Progenitor cell of endocrine pancreas (in vitro differentiated cells): ENCODE measurements at regions not wholly inside any gene's neighbourhood (a gene's known extent, or its start where the extent isn't known, plus 50 kb on each side); places are given as distances from the start of the nearest gene placed in this dataset.

Experiments used
- DNase-seq: peaks from one replicate; pipeline ENCODE4 v3.0.0; 2021; ENCODE audit warnings: low spot score; ENCODE audit not compliant: unreplicated experiment
- H3K27ac Mint-ChIP-seq: 2 replicates; pipeline ENCODE4 v1.8.0; 2021; ENCODE audit warnings: mild to moderate bottlenecking, moderate library complexity, mixed read lengths
- H3K27me3 Mint-ChIP-seq: 2 replicates; pipeline ENCODE4 v1.8.0; 2021; ENCODE audit warnings: mixed read lengths
- H3K36me3 Mint-ChIP-seq: 2 replicates; pipeline ENCODE4 v1.8.0; 2022; ENCODE audit warnings: mixed read lengths; ENCODE audit not compliant: insufficient read depth
- H3K4me1 Mint-ChIP-seq: 2 replicates; pipeline ENCODE4 v1.8.0; 2021; ENCODE audit warnings: low read depth, mixed read lengths
- H3K4me3 Mint-ChIP-seq: 2 replicates; pipeline ENCODE4 v1.8.0; 2021; ENCODE audit warnings: low read depth, mild to moderate bottlenecking, moderate library complexity, mixed read lengths
- H3K9me3 Mint-ChIP-seq: 2 replicates; pipeline ENCODE4 v1.8.0; 2021; ENCODE audit warnings: low read depth, mixed read lengths
- CTCF ChIP-seq: fragments of 200-600 bp; sonication (generic); IDR thresholded peaks from one replicate; pipeline ENCODE4 v1.5.0; 2021; ENCODE audit warnings: antibody characterized with exemption, mild to moderate bottlenecking; ENCODE audit not compliant: unreplicated experiment

DNA sequence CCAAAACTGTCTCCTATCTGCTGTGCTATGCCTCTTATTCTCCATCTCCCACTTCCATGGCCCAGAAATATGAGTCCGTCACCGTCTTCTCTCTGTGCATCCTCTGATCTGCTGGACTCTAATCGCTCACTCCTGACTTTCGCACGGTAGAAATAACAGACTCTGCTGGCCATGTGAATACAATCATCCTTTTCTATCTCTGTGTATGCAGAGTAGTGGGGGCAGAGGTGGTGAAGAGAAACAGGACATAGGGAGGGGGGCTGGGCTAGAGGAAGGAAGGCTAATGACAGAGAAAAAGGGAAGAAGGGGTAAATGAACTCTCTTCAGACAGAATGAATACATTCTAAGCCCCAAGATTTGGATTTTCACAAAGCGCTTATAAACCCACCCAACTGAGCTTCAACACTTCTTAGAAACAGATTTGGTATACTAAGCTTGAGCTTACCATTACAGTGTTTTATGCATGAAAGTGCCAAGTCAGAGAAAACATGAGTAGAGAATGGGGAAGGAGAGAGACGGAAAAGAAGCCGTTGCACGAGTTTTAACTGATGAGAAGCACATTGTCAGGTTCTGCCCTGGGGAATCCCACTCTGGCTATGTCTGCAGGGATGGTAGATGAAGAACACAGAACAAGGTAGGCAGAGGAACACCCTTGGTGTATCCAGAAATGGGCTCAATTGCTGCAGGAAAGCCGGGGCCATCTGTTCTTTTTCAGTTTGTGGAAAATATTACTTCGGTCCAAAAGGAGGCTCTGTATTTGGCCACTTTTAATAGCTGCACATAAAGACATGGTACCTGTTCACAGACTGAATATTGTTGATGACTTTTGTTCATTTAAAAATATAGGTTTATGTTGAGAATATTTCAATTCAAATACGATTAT, 324.7 kb downstream of the ETS1 start:
- peaks cover 20% of the 10 kb centered on the region for H3K27me3 Mint-ChIP-seq
- no peak for DNase-seq
- TF ChIP-seq CTCF = no peak
- no peaks in the 10 kb centered on the region for H3K36me3 Mint-ChIP-seq
- no peak overlapping the region for H3K4me3 Mint-ChIP-seq
- H3K4me1 Mint-ChIP-seq = no peaks in the 10 kb centered on the region
- H3K27ac Mint-ChIP-seq = no peak overlapping the region
- H3K9me3 Mint-ChIP-seq = no peaks in the 10 kb centered on the region

- Mint-ChIP-seq H3K27ac (no peak overlapping the region), H3K27me3 (peaks cover 20% of the 10 kb centered on the region), H3K9me3 (no peaks in the 10 kb centered on the region), H3K36me3 (no peaks in the 10 kb centered on the region), H3K4me3 (no peak overlapping the region), H3K4me1 (no peaks in the 10 kb centered on the region)
- DNase-seq = no peak
- no peak for TF ChIP-seq CTCF
Measured at GRCh38 chr11:128261011-128261421, 326.3 kb downstream of the ETS1 start.

DNA sequence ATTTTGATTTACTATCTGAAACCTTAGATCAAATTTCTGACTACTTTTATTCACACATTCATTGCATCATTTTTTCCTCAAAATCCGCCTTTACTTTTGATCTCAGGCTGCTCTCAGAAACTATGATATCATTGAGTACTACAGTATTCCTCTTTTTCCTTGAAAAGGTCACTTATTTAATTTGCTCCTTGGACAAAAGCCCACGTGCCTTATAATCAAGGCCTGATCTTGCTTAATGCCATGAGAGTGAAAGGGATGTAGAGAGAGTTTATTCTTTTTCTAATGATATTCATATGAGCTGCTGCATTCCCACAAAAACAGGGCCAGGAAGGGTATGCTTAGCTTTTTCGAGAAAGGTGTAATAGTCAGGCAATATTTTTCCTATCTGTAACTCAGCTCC, 327.0 kb downstream of the ETS1 start:
- Mint-ChIP-seq H3K27ac (no peak overlapping the region), H3K4me1 (no peaks in the 10 kb centered on the region), H3K36me3 (no peaks in the 10 kb centered on the region), H3K9me3 (no peaks in the 10 kb centered on the region), H3K4me3 (no peak overlapping the region), H3K27me3 (peaks cover 20% of the 10 kb centered on the region)
- no peak for TF ChIP-seq CTCF
- DNase-seq = no peak

DNA sequence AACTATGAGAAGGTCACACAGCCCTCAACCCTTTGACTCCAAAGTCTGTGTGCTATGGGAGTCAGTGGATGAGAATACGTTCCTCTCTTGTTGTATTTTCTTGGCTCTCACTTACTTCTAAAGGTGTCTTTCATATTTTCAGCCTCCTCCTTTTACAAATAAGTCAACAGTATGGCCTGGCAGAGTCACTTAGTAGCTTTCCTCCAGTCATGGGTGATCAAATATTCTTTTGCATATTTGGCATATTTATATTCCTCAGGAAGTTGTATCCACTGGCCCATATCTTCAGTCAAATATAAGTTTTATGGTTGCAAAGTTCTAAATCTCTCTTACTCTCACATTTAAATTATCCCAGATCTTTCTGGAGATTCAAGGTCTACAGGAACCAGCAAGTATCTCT, 327.5 kb downstream of the ETS1 start:
- no peak for DNase-seq
- Mint-ChIP-seq H3K27ac (no peak overlapping the region), H3K4me1 (no peaks in the 10 kb centered on the region), H3K36me3 (no peaks in the 10 kb centered on the region), H3K9me3 (no peaks in the 10 kb centered on the region), H3K4me3 (no peak overlapping the region), H3K27me3 (peaks cover 20% of the 10 kb centered on the region)
- TF ChIP-seq CTCF = no peak

GRCh38 chr11:128254941-128255340, 332.4 kb downstream of the ETS1 start:
- H3K36me3 Mint-ChIP-seq = no peaks in the 10 kb centered on the region
- H3K4me1 Mint-ChIP-seq = no peaks in the 10 kb centered on the region
- DNase-seq = no peak
- H3K27ac Mint-ChIP-seq = no peak overlapping the region
- no peak overlapping the region for H3K4me3 Mint-ChIP-seq
- no peak for TF ChIP-seq CTCF
- peaks cover 3% of the 10 kb centered on the region for H3K27me3 Mint-ChIP-seq
- H3K9me3 Mint-ChIP-seq = no peaks in the 10 kb centered on the region
